ENCODE measurements at regions not wholly inside any gene's neighbourhood (a gene's known extent, or its start where the extent isn't known, plus 50 kb on each side); places are given as distances from the start of the nearest gene placed in this dataset.
A peak's percentile ranks its signal among the peaks of the same experiment; 100 is the strongest.

DNA sequence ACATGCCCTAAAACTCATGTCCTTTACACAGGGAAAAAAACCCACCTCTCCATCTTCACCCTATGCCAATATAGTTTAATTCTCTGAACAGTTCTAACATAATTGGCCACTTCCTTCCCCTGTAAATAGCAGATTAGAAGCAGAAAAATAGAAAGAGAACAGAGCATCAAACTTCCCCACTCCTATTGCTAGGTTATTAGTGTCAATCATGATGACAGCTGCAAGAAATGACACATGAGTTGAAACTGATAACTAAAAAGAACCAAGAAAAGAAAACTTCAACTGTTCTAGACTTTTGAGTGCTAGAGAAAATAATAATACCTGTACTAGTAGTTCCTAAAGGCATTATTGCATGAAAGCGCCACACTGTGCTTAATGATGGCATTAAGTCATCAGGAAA, 284.5 kb upstream of the TRPC5 start:
- no CpG with 5 or more reads among the region's 1 CpG for WGBS
- Histone ChIP-seq H3K4ac (ENCODE audit: low read depth in 1 of 2, low read length in 2 of 2) (no peak overlapping the region), H4K8ac (ENCODE audit: low read length) (no peak overlapping the region), H3K79me1 (replicated peaks; ENCODE audit: low read length, poor library complexity, severe bottlenecking) (no peaks in the 10 kb centered on the region), H2BK120ac (ENCODE audit: low read depth, low read length) (no peak overlapping the region), H3K4me1 (ENCODE audit: control insufficient read depth, insufficient read depth, low read depth, low read length) (no peaks in the 10 kb centered on the region), H2AFZ (ENCODE audit: low read depth, low read length) (no peak overlapping the region), H3K18ac (ENCODE audit: low read depth in 1 of 2, low read length in 2 of 2) (no peak overlapping the region), H3K36me3 (ENCODE audit: control insufficient read depth in 1 of 2, insufficient read depth in 2 of 2, low read depth in 1 of 2, low read length in 2 of 2) (no peaks in the 10 kb centered on the region), H3K4me2 (ENCODE audit: low read length, poor library complexity, severe bottlenecking) (no peak overlapping the region), H4K91ac (ENCODE audit: low read length) (no peak overlapping the region), H3K9ac (ENCODE audit: low read length) (no peak overlapping the region), H2BK12ac (ENCODE audit: low read length in 2 of 2) (no peak overlapping the region), H2BK15ac (ENCODE audit: low read depth, poor library complexity, severe bottlenecking) (no peak overlapping the region), H3K23ac (ENCODE audit: low read length in 2 of 2) (no peak overlapping the region), H2BK5ac (ENCODE audit: low read depth, low read length, poor library complexity, severe bottlenecking) (no peak overlapping the region), H2AK5ac (ENCODE audit: low read length, severe bottlenecking) (no peak overlapping the region), H3K4me3 (ENCODE audit: insufficient read depth in 1 of 2, low read depth in 1 of 2, low read length in 2 of 2) (no peak overlapping the region), H3K27ac (ENCODE audit: low read length, poor library complexity, severe bottlenecking) (no peak overlapping the region), H3K9me3 (ENCODE audit: control insufficient read depth, low read length) (no peaks in the 10 kb centered on the region), H3K27me3 (ENCODE audit: control insufficient read depth in 1 of 2, insufficient read depth in 1 of 2, low read length in 2 of 2) (peaks cover 0 to 43% of the 10 kb centered on the region in 2 experiments), H3K14ac (ENCODE audit: low read length in 2 of 2) (no peak overlapping the region)
- DNase-seq = no peak

- Histone ChIP-seq H3K4me2 (ENCODE audit: low read length, poor library complexity, severe bottlenecking) (no peak overlapping the region), H2BK120ac (ENCODE audit: low read depth, low read length) (no peak overlapping the region), H2BK15ac (ENCODE audit: low read depth, poor library complexity, severe bottlenecking) (no peak overlapping the region), H3K9me3 (ENCODE audit: control insufficient read depth, low read length) (no peaks in the 10 kb centered on the region), H3K4me3 (ENCODE audit: insufficient read depth in 1 of 2, low read depth in 1 of 2, low read length in 2 of 2) (no peak overlapping the region), H3K4ac (ENCODE audit: low read depth in 1 of 2, low read length in 2 of 2) (no peak overlapping the region), H3K27ac (ENCODE audit: low read length, poor library complexity, severe bottlenecking) (no peak overlapping the region), H3K27me3 (ENCODE audit: control insufficient read depth in 1 of 2, insufficient read depth in 1 of 2, low read length in 2 of 2) (peaks cover 0 to 44% of the 10 kb centered on the region in 2 experiments), H3K23ac (ENCODE audit: low read length in 2 of 2) (no peak overlapping the region), H3K79me1 (replicated peaks; ENCODE audit: low read length, poor library complexity, severe bottlenecking) (no peaks in the 10 kb centered on the region), H2BK5ac (ENCODE audit: low read depth, low read length, poor library complexity, severe bottlenecking) (no peak overlapping the region), H3K18ac (ENCODE audit: low read depth in 1 of 2, low read length in 2 of 2) (no peak overlapping the region), H4K91ac (ENCODE audit: low read length) (no peak overlapping the region), H2BK12ac (ENCODE audit: low read length in 2 of 2) (no peak overlapping the region), H2AK5ac (ENCODE audit: low read length, severe bottlenecking) (no peak overlapping the region), H3K9ac (ENCODE audit: low read length) (no peak overlapping the region), H2AFZ (ENCODE audit: low read depth, low read length) (no peak overlapping the region), H4K8ac (ENCODE audit: low read length) (no peak overlapping the region), H3K4me1 (ENCODE audit: control insufficient read depth, insufficient read depth, low read depth, low read length) (no peaks in the 10 kb centered on the region), H3K14ac (ENCODE audit: low read length in 2 of 2) (no peak overlapping the region), H3K36me3 (ENCODE audit: control insufficient read depth in 1 of 2, insufficient read depth in 2 of 2, low read depth in 1 of 2, low read length in 2 of 2) (no peaks in the 10 kb centered on the region)
- WGBS = 19% methylated on average over 1 of the region's 1 CpG
- DNase-seq = peak; percentile 5
Measured at GRCh38 chrX:112359906-112360305, 277.3 kb upstream of the TRPC5 start.

DNA sequence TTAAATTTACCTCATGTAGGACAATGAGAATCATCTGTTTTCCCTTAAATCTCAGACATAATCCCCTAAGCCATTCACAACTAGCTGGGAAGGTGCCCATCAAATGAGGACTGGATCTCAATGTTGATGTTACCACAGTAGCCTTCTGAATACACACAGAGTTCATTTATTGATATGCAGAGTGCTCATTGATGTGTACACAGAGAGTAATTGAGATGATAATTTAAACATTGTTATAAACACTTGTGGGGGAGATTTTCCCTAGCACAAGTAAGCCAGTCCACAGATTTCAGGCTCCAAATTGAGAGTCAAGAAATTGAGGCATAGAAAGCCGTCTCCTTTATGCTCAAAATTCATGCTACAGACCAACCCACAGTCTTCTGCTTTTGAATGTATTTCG, 273.4 kb upstream of the TRPC5 start:
- no peak overlapping the region for H3K4me2 ChIP-seq (ENCODE audit: low read length, poor library complexity, severe bottlenecking)
- no CpG with 5 or more reads among the region's 2 CpGs for WGBS
- no peak overlapping the region for H3K18ac ChIP-seq (ENCODE audit: low read depth in 1 of 2, low read length in 2 of 2)
- H3K79me1 ChIP-seq (replicated peaks; ENCODE audit: low read length, poor library complexity, severe bottlenecking) = no peaks in the 10 kb centered on the region
- no peak overlapping the region for H3K14ac ChIP-seq (ENCODE audit: low read length in 2 of 2)
- no peaks in the 10 kb centered on the region for H3K9me3 ChIP-seq (ENCODE audit: control insufficient read depth, low read length)
- no peaks in the 10 kb centered on the region for H3K4me1 ChIP-seq (ENCODE audit: control insufficient read depth, insufficient read depth, low read depth, low read length)
- H4K91ac ChIP-seq (ENCODE audit: low read length) = no peak overlapping the region
- no peak overlapping the region for H2BK5ac ChIP-seq (ENCODE audit: low read depth, low read length, poor library complexity, severe bottlenecking)
- no peak overlapping the region for H3K9ac ChIP-seq (ENCODE audit: low read length)
- H2BK15ac ChIP-seq (ENCODE audit: low read depth, poor library complexity, severe bottlenecking) = no peak overlapping the region
- no peak overlapping the region for H4K8ac ChIP-seq (ENCODE audit: low read length)
- no peak overlapping the region for H3K4me3 ChIP-seq (ENCODE audit: insufficient read depth in 1 of 2, low read depth in 1 of 2, low read length in 2 of 2)
- H2AFZ ChIP-seq (ENCODE audit: low read depth, low read length) = no peak overlapping the region
- DNase-seq = no peak
- H2BK120ac ChIP-seq (ENCODE audit: low read depth, low read length) = no peak overlapping the region
- no peak overlapping the region for H3K23ac ChIP-seq (ENCODE audit: low read length in 2 of 2)
- H3K4ac ChIP-seq (ENCODE audit: low read depth in 1 of 2, low read length in 2 of 2) = no peak overlapping the region
- no peak overlapping the region for H2AK5ac ChIP-seq (ENCODE audit: low read length, severe bottlenecking)
- no peak overlapping the region for H3K27ac ChIP-seq (ENCODE audit: low read length, poor library complexity, severe bottlenecking)
- peaks cover 0 to 25% of the 10 kb centered on the region in 2 experiments for H3K27me3 ChIP-seq (ENCODE audit: control insufficient read depth in 1 of 2, insufficient read depth in 1 of 2, low read length in 2 of 2)
- no peaks in the 10 kb centered on the region for H3K36me3 ChIP-seq (ENCODE audit: control insufficient read depth in 1 of 2, insufficient read depth in 2 of 2, low read depth in 1 of 2, low read length in 2 of 2)
- H2BK12ac ChIP-seq (ENCODE audit: low read length in 2 of 2) = no peak overlapping the region

- Histone ChIP-seq H2BK15ac (ENCODE audit: low read depth, poor library complexity, severe bottlenecking) (no peak overlapping the region), H3K9me3 (ENCODE audit: control insufficient read depth, low read length) (no peaks in the 10 kb centered on the region), H2AK5ac (ENCODE audit: low read length, severe bottlenecking) (no peak overlapping the region), H4K8ac (ENCODE audit: low read length) (no peak overlapping the region), H3K36me3 (ENCODE audit: control insufficient read depth in 1 of 2, insufficient read depth in 2 of 2, low read depth in 1 of 2, low read length in 2 of 2) (no peaks in the 10 kb centered on the region), H4K91ac (ENCODE audit: low read length) (no peak overlapping the region), H3K18ac (ENCODE audit: low read depth in 1 of 2, low read length in 2 of 2) (no peak overlapping the region), H3K4me1 (ENCODE audit: control insufficient read depth, insufficient read depth, low read depth, low read length) (no peaks in the 10 kb centered on the region), H2BK12ac (ENCODE audit: low read length in 2 of 2) (no peak overlapping the region), H3K4me2 (ENCODE audit: low read length, poor library complexity, severe bottlenecking) (no peak overlapping the region), H3K14ac (ENCODE audit: low read length in 2 of 2) (no peak overlapping the region), H3K27me3 (ENCODE audit: control insufficient read depth in 1 of 2, insufficient read depth in 1 of 2, low read length in 2 of 2) (peaks cover 0 to 2% of the 10 kb centered on the region in 2 experiments), H2BK120ac (ENCODE audit: low read depth, low read length) (no peak overlapping the region), H3K4ac (ENCODE audit: low read depth in 1 of 2, low read length in 2 of 2) (no peak overlapping the region), H2BK5ac (ENCODE audit: low read depth, low read length, poor library complexity, severe bottlenecking) (no peak overlapping the region), H3K23ac (ENCODE audit: low read length in 2 of 2) (no peak overlapping the region), H3K27ac (ENCODE audit: low read length, poor library complexity, severe bottlenecking) (no peak overlapping the region), H2AFZ (ENCODE audit: low read depth, low read length) (no peak overlapping the region), H3K79me1 (replicated peaks; ENCODE audit: low read length, poor library complexity, severe bottlenecking) (no peaks in the 10 kb centered on the region), H3K9ac (ENCODE audit: low read length) (no peak overlapping the region), H3K4me3 (ENCODE audit: insufficient read depth in 1 of 2, low read depth in 1 of 2, low read length in 2 of 2) (no peak overlapping the region)
- peak; percentile 8 for DNase-seq
- WGBS = no CpG with 5 or more reads among the region's 2 CpGs
Measured at GRCh38 chrX:112341598-112341997, 259.0 kb upstream of the TRPC5 start.
